Endodermal cell (in vitro differentiated cells): ENCODE measurements at regions not wholly inside any gene's neighbourhood (a gene's known extent, or its start where the extent isn't known, plus 50 kb on each side); places are given as distances from the start of the nearest gene placed in this dataset.
A peak's percentile ranks its signal among the peaks of the same experiment; 100 is the strongest.

Experiments
- DNase-seq: peaks from one replicate; pipeline ENCODE4 v3.0.0-alpha.2; 2017
- H3K27ac ChIP-seq: 2 replicates; pipeline ENCODE4 v1.5.1; 2013; ENCODE audit warnings: mild to moderate bottlenecking, low read depth, low read length, moderate library complexity
- H3K27me3 ChIP-seq: 2 replicates; pipeline ENCODE4 v1.6.1; 2013; ENCODE audit warnings: mild to moderate bottlenecking, low read length, moderate library complexity; ENCODE audit not compliant: insufficient read depth, control insufficient read depth, poor library complexity, severe bottlenecking
- H3K36me3 ChIP-seq: 2 replicates; pipeline ENCODE4 v1.7.0; 2013; ENCODE audit warnings: mild to moderate bottlenecking, low read length, moderate library complexity; ENCODE audit not compliant: control insufficient read depth, insufficient read depth
- H3K4me1 ChIP-seq: one replicate; pipeline ENCODE4 v1.7.0; 2013; ENCODE audit warnings: low read length; ENCODE audit not compliant: control insufficient read depth, insufficient read depth
- H3K4me3 ChIP-seq: 2 replicates; pipeline ENCODE4 v1.5.1; 2013; ENCODE audit warnings: mild to moderate bottlenecking, low read length, moderate library complexity
- H3K9ac ChIP-seq: 2 replicates; pipeline ENCODE4 v1.6.1; 2013; ENCODE audit warnings: mild to moderate bottlenecking, low read length, moderate library complexity; ENCODE audit not compliant: poor library complexity, severe bottlenecking; ENCODE audit errors: extremely low read depth
- H3K9me3 ChIP-seq: 2 replicates; pipeline ENCODE4 v1.6.1; 2013; ENCODE audit warnings: mild to moderate bottlenecking, low read length, moderate library complexity; ENCODE audit not compliant: control insufficient read depth
- H3K27ac Mint-ChIP-seq: 2 replicates; pipeline ENCODE4 v1.8.0; 2020; ENCODE audit warnings: mixed read lengths
- H3K27me3 Mint-ChIP-seq: 2 replicates; pipeline ENCODE4 v1.8.0; 2021; ENCODE audit warnings: mild to moderate bottlenecking, mixed read lengths; ENCODE audit not compliant: insufficient read depth
- H3K36me3 Mint-ChIP-seq: 2 replicates; pipeline ENCODE4 v1.8.0; 2020; ENCODE audit warnings: low read depth, mixed read lengths
- H3K4me1 Mint-ChIP-seq: 2 replicates; pipeline ENCODE4 v1.8.0; 2020; ENCODE audit warnings: mixed read lengths
- H3K4me3 Mint-ChIP-seq: 2 replicates; pipeline ENCODE4 v1.8.0; 2020; ENCODE audit warnings: mild to moderate bottlenecking, moderate library complexity, mixed read lengths
- H3K9me3 Mint-ChIP-seq: 2 replicates; pipeline ENCODE4 v1.8.0; 2020; ENCODE audit warnings: mild to moderate bottlenecking, mixed read lengths
- WGBS, 2 experiments: methylation state at CpG; one replicate each; pipeline versions ENCODE4 v1.1.5 to v1.1.7; 2013; ENCODE audit warnings: missing lambda C conversion rate in 2 of 2, mixed read lengths in 1 of 2; ENCODE audit not compliant: insufficient coverage in 1 of 2, insufficient read length in 1 of 2; 5-methylcytosine and 5-hydroxymethylcytosine counted together
- TF ChIP-seq, protein P1 (sequence below): fragments of 200-600 bp; sonication (generic); conservative IDR thresholded peaks from 2 replicates; pipeline ENCODE4 v1.5.0; 2021; ENCODE audit warnings: antibody characterized with exemption, mild to moderate bottlenecking

DNA sequence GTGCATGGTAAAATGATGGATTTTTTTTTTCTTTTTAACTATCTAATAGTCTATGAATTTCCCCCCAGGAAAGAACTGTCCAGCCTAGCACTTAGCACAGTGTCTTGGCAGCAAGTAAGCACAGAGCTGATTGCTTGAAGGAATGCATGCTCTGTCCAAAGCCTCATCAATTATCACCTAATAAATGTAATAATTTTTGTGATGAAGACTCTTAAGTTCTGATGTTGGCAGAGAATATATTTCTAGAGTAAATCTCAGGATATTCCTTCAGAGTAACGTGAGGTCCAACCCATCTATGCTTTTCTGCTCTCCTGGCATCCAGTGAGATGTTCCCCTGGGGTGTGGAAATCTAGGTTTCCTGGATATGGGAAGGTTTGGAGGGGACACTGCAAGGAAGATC, 152.4 kb downstream of the TMX1 start:
- H3K27me3 ChIP-seq: no peaks in the 10 kb centered on the region
- no peaks in the 10 kb centered on the region for H3K36me3 ChIP-seq
- no peak overlapping the region for H3K4me3 Mint-ChIP-seq
- H3K4me1 ChIP-seq: peaks cover 7% of the 10 kb centered on the region
- WGBS, 2 experiments: 88% methylated on average over 1 of the region's 1 CpG; no CpG with 5 or more reads in 1 of the 2 experiments
- peaks cover 8% of the 10 kb centered on the region for H3K4me1 Mint-ChIP-seq
- H3K9me3 Mint-ChIP-seq: no peaks in the 10 kb centered on the region
- no peak overlapping the region for H3K4me3 ChIP-seq
- no peaks in the 10 kb centered on the region for H3K36me3 Mint-ChIP-seq
- no peak overlapping the region for H3K27ac ChIP-seq
- TF ChIP-seq, protein P1, sequence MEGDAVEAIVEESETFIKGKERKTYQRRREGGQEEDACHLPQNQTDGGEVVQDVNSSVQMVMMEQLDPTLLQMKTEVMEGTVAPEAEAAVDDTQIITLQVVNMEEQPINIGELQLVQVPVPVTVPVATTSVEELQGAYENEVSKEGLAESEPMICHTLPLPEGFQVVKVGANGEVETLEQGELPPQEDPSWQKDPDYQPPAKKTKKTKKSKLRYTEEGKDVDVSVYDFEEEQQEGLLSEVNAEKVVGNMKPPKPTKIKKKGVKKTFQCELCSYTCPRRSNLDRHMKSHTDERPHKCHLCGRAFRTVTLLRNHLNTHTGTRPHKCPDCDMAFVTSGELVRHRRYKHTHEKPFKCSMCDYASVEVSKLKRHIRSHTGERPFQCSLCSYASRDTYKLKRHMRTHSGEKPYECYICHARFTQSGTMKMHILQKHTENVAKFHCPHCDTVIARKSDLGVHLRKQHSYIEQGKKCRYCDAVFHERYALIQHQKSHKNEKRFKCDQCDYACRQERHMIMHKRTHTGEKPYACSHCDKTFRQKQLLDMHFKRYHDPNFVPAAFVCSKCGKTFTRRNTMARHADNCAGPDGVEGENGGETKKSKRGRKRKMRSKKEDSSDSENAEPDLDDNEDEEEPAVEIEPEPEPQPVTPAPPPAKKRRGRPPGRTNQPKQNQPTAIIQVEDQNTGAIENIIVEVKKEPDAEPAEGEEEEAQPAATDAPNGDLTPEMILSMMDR: no peak
- H3K27ac Mint-ChIP-seq: no peak overlapping the region
- H3K9ac ChIP-seq: no peak overlapping the region
- no peak for DNase-seq
- H3K27me3 Mint-ChIP-seq: no peaks in the 10 kb centered on the region
- H3K9me3 ChIP-seq: no peaks in the 10 kb centered on the region

DNA sequence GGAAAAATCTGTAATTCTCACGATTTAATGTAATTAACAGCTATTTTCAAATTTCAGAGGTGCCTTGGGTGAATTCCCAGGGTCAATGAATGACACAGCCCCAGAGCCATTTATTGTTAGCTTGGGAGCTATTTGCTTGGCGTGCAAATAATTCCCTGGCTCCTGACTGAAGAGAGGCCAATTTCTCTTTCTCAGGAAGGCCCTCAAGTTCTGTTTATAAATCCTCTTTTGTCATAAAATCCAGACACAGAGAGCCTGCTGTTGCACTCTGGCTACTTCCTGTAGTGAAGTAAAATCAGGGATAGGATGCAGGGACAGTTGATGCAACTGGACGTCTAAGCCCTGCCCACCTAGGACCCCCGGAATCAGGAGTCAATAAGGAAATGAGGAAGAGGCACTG, 154.3 kb downstream of the TMX1 start:
- Histone ChIP-seq H3K9ac (no peak overlapping the region), H3K4me1 (peaks cover 4% of the 10 kb centered on the region), H3K4me3 (no peak overlapping the region), H3K9me3 (no peaks in the 10 kb centered on the region), H3K27ac (no peak overlapping the region), H3K27me3 (no peaks in the 10 kb centered on the region), H3K36me3 (no peaks in the 10 kb centered on the region)
- no peaks in the 10 kb centered on the region for H3K36me3 Mint-ChIP-seq
- no peaks in the 10 kb centered on the region for H3K9me3 Mint-ChIP-seq
- no peak overlapping the region for H3K4me3 Mint-ChIP-seq
- DNase-seq: no peak
- TF ChIP-seq, protein P1: no peak
- no peaks in the 10 kb centered on the region for H3K27me3 Mint-ChIP-seq
- 88 to 92% methylated on average over 4 of the region's 4 CpGs for WGBS, 2 experiments
- peaks cover 15% of the 10 kb centered on the region for H3K4me1 Mint-ChIP-seq
- H3K27ac Mint-ChIP-seq: no peak overlapping the region

DNA sequence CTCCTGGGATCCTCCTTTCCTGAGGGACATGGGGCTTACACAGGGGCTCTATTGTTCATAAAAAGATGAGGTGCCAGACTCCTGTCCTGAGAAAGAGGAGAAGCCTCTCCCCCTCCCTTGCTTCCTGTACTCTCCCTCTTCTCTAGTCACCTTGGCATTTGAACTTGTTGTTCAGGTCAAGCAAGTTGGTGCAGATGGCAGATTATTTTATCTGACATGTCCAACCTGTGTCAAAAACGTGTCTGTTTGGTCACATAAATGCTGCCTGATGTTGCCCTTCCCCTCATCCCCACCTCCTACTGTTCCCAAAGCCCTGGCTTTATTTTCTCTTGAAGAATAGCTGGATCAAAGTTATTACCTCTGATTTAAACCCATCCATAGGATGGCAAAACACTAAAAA, 154.8 kb downstream of the TMX1 start:
- no peaks in the 10 kb centered on the region for H3K36me3 Mint-ChIP-seq
- TF ChIP-seq, protein P1: no peak
- Histone ChIP-seq H3K36me3 (no peaks in the 10 kb centered on the region), H3K9me3 (no peaks in the 10 kb centered on the region), H3K4me1 (peaks cover 4% of the 10 kb centered on the region), H3K27me3 (no peaks in the 10 kb centered on the region), H3K4me3 (no peak overlapping the region), H3K27ac (peak overlapping the region; percentile 72), H3K9ac (no peak overlapping the region)
- DNase-seq: no peak
- no peaks in the 10 kb centered on the region for H3K27me3 Mint-ChIP-seq
- WGBS, 2 experiments: 81 to 90% methylated on average over 1 of the region's 1 CpG
- H3K9me3 Mint-ChIP-seq: no peaks in the 10 kb centered on the region
- peaks cover 15% of the 10 kb centered on the region for H3K4me1 Mint-ChIP-seq
- H3K27ac Mint-ChIP-seq: no peak overlapping the region
- H3K4me3 Mint-ChIP-seq: no peak overlapping the region
